ENCODE measurements at regions not wholly inside any gene's neighbourhood (a gene's known extent, or its start where the extent isn't known, plus 50 kb on each side); places are given as distances from the start of the nearest gene placed in this dataset.
"Not testable (repeated sequence)": the region's sequence is repeated elsewhere in the genome, so short reads cannot be mapped to it uniquely, and the experiment has no call there.

DNA sequence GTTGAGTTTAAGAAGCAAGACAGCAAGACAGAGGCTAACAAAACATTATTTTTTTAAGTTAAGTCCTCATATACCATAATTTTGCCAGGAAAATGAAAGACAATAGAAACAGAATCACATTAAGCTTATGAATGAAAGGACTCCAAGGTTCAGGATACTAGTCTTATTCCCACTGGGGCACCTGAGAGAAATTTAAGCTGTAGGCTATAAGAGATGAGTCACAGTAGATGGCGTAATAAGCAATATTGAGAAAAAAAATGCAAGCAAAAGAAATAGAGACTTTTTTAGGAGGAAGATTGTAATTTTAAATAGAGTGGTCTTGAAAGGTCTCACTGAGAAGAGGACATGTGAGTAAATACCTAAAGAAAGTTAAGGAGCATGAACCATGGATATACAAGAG, 57.1 kb upstream of the KIF2B start:
- no peak for DNase-seq

DNA sequence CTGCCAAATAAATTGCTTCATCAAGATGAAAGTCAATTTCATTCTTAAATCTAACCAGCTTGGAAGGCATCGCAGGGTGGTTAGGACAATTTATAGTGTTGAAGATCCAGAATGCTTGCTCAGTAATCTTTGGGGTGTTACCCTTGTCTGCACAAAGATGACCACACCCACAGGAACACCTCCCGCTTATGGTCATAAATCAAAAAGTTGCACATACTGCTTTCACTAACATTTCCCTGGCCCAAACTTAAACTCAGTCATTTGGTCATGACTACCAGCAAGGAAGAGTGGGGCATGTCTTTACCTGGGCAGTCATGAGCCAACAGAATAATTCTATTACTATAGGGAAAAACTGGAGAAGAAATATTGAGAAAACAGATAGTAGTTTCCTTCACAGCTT, 57.6 kb upstream of the KIF2B start:
- no peak for DNase-seq

DNA sequence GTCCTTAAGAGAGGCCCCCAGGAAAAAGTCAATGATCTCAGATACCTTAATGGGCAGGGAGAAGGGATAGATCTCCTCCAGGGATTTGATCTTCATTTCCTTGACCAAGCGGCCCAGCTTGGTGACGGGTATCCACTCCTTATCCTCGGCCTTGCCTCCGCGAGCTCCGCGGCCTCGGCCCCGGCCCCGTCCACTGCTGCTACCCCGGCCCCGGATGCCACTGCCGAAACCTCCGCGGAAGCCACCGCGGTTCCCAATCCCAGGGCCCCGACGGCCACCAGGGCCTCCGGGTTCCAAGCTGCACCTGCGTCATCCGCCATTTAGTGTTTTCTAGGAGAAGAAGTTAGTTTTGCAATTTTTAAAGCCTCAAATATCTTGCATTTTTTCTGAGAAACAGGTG, 65.2 kb upstream of the KIF2B start:
- no peak for DNase-seq

DNA sequence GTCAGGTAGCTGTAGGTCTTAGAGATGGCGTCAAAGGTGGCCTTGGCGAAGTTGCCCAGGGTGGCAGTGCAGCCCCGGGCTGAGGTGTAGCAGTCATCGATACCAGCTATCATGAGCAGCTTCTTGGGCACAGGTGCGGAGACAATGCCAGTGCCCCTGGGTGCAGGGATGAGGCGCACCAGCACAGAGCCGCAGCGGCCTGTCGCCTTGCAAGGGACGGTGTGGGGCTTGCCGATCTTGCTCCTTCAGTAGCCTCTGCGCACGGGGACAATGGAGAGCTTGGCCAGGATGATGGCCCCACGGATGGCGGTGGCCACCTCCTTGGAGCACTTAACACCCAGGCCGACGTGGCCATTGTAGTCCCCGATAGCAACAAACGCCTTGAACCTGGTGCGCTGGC, 65.6 kb upstream of the KIF2B start:
- not testable (repeated sequence) for DNase-seq

DNA sequence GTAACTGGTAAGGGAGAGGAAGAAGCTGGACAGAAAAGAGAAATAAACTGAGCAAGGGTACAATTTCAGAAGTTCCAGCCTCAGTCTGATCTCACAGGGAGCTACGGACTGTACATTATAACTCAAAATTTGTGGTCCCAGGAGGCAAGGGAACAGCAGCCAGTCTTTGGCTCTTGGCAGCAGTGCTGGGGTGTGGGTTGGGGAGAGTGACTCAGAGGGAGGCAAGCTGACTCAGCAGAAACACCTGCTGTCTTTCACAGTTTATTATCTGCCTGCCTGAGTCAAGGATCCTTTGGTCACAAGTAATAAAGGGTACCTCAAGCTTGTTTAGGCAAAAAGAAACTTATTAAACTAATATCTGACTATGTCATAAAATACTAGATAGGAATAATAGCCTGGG, 73.5 kb upstream of the KIF2B start:
- no peak for DNase-seq

DNA sequence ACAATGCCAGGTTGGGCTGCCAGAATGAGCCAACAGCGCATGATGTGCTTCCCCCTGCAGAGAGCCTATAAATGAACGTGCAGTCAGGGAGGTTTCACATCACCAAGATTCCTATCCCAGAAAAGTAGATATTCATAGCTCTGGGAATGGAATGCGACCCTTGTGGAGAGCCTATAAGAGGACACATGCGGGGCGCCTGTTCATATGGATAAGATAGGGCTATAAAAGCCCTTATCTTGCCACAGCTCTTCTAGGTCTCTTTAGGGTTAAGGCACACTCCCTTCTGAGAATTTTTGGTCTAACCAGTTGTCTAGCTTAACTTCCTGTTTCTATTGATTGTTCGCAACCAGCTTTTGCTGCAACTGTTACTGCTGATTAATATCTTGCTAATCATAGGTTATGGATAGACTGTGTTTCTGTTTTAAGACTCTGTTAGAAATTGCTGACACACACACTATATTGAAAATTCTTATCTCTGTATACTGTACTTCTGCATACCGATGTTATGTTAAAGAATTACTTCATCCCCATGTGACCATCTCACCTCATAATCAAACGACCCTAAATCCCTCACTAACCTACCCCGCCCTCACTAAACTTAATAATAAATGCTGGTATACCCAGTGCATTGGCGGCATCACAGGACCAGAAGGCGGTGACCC, 74.4 kb upstream of the KIF2B start:
- not testable (repeated sequence) for DNase-seq

DNA sequence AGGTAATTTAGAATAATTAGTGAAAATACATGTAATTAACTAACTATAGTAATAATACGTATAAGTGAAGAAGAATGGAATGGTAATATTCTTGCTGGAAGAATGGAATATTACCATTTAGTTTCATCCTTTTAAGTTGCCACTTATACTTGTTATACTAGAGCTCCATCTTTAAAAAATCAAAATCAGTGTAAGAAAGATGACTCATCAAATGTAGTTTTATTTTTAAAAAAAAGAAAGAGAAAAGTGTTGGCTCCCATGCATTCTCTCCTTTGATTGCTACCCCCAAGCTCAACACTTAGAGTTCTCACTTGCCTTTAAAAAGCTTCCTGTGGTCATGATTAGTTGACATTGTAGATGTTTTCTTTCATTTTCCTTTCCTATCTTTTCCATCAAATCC, 82.4 kb upstream of the KIF2B start:
- no peak for DNase-seq

DNA sequence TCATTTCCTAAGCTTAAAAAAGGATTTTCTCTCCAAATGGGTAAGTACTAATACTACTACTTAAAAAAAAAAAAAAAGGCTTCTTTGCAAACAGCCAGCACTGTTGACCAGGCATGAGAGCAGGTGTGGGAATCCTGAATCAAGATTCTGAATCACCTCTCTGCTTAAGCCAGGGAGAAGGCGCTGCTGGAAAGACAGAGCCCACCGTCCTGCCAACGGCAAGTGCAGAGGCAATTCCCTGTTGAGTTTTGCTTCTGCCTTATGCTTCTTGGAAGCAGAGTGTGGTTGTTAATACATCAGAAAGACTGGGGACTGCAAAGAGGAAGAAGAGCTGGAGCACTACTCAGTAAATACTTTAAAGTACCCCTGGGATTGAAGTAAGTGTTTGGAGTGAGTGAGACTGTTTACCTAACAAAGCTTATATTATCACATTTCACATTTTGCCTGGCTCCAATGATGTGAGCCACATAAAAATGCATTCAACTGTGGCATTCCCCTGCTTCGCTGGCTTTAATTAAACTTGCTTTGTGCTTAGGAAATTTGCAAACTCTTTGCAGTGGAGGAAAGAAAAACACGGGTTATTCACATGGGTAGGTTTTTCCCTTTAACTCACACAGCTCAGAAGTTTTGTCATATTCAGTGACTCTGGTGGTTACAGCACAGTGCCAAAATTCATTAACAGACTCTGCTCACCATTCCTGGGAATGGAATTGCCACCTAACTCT, 86.0 kb upstream of the KIF2B start:
- DNase-seq, result no peak

DNA sequence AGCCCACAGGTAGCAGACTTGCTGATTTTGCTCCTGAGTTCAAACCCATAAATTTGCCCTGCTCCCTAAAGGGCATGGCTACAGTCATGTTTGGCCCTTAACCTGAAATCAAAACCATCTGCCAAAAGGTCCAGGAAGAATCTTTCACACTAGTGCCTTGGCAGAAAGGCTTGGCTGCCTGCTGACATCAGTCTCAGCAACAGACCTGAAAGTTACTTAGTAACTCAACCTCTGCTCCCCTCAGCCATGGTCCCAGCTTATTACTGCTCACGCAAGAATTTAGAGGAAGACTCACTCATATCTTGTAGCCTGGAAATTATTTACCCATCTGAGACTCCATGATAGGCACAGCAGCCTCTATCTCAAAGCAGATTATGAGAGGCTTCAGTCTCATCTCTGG, 98.0 kb upstream of the KIF2B start:
- DNase-seq, result no peak

DNA sequence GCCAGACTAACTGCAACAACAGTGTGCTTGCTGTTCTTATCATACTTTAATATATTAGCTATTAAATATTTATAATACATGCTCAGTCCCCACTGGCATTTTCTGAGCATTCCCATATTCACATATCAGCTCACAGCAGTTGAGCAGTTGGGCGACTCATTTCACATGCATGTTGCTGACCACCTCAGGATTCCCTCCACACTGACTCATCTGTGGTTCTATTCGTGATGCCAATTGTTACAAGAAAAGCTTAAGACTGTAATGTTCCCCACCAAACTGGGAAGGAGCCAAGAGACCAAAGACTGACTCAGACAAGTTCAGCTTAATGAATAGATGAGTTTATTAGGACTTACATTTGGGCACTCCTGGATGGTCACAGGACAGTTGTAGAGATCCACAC, 100.3 kb upstream of the KIF2B start:
- DNase-seq, result no peak

DNA sequence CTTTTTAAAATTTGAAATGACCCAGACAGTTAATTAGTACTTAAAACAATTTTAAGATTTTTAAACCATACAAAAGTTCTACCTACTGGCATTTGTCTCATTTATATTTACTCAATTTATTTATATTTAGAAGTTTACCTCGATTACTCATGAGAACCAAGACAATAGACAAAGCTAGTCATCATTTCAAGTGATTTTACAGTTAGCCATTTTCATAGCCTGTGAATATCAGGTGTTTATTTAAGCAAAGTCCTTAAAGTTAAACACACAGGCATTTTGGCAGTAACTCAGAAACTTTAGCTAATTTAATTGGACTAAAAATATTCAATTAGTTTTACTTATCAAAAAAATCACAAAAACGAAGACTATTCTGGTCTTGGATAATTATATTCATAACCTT, 101.6 kb upstream of the KIF2B start:
- no peak for DNase-seq

DNA sequence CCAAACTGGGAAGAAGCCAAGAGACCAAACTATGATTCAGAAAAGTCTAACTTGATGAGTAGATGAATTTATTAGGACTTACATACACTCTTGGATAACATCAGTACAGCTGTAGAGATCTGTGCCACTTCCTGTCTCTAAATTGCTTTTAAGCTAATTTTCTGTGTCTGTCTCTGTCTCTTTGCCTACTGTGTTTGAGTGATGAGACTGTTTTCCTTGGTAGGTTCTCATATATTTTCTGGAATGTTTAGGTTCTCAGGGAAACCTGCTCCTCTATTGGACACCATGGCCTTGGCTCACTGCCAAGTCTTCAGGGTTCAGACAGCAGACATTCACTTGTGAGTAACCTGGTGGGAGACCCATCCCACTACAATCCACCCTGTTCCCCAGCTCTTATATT, 103.5 kb upstream of the KIF2B start:
- no peak for DNase-seq

DNA sequence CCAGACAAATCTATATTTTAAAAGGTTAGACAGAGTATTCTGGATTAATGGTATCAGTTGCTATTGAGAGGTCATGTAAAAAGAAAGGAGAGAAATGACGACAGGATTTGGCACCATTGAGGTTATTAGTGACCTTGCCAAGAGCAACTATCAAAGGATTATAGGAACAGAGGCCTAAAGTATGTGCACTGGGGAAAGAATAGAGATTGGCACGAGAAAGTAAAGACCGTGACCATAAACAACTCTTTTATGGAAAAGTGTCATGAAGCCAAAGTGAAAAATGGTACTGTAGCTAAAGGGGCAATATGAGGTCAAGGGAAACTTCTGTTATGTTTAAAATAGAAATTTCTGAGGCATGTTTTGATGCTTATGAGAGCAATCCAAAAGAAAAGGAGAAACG, 115.2 kb upstream of the KIF2B start:
- no peak for DNase-seq

DNA sequence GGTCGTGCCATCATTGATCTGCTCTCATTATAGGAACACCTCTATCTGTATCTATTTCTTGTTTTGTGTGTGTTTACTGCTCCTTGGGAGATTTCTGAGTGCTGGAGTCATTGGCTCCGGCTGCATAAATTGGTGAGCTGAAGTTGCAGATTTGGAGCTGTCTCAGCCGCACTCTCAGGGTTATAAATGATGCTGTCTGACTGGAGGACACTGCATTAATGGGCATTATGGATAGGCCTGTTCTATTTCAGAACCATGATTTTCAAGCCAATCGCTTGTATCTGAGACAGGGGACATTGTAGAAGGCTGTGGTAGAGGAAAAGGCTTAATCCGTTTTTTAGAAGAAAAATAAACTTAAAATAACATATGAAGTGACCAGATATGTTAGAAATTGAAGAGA, 126.4 kb upstream of the KIF2B start:
- no peak for DNase-seq

DNA sequence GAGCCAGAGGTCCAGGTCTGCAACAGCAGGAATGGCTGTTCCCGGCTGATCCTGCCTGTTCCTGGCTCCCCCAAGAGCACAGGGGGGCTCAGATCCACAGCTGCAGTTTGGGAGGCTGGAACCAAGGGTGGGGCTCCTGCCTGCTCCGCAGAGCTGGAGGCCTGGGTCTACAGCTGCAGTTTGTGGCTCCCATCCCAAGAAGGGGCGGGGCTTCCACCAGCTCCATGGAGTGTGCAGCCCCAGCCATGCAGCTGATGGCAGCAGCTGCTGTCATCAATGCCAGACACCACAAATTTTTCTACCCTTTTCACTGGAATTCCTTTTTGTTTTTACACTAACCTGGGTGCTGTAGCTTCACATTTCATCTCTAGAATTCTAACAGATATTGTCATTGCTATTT, 135.4 kb upstream of the KIF2B start:
- DNase-seq, result no peak

DNA sequence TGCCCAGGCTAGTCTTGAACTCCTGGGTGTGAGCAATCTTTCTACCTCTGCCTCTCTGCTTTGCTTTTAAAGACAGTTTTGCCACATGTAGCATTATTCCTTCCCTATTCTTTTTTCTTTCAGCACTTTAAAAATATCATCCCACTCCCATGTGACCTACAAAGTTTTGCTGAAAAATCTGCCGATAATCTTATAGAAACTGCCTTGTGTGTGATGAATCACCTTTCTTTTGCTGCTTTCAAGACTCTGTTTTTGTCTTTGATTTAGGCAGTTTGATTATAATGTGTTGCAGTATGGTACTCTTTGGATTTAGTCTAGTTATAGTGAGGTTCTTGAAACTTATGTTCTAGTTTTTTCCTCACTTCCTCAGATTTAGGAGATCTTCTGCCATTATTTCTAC, 142.0 kb upstream of the KIF2B start:
- no peak for DNase-seq

DNA sequence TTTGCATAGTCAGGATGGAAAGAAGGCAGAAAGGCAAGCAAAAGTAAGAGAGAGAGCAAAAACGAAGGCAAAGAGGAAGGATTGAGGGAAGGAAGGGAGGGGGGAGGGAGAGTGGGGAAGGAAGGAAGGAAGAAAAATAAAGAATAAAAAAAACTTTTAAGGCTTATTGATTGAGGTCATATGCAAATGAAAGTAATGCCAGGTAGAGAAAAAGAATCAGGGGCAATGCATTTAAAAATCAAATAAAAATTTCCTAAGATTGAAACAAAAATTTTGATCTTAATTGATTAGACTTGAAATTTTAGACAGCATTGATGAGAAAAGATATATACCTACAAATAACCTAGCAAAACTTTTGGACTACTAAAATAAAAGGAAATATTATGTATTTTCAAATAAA, 153.9 kb upstream of the KIF2B start:
- no peak for DNase-seq

DNA sequence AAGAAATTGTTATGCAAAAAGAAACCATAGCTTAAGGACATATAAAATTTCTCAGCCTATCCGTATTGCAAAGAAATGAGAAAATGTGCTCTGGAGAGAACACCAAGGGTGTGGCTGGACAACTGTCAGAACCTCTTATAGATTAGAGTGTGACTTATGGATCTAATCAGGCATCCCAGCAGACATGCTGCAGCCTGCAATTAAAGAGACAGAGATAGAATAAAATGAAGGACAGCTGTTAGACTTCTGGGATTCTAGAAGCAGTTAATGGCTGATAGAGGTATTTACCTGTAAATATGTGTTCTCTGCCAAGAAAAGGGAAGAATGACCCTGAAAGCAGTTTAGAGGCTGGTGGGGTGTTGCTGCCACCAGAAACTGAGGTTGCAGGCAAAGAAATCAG, 160.1 kb upstream of the KIF2B start:
- DNase-seq, result no peak

DNA sequence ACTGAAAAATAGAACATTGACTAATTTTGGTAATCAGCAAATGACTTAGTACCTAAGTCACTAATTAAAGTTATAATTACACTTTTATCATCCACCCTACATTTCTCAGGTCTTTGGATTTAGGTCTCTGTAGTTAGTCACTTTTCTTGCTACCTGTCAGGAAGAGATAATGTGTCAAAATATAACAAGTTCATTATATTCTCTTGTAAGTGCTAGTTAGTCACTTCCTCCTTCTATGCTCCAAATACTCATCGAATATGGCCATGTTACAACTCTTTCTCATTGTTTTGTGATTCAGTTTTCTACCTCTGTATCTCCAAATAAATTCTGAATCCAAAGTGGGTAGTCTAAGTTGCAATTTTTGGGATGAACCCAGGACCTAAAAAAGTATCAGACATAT, 163.5 kb upstream of the KIF2B start:
- no peak for DNase-seq

DNA sequence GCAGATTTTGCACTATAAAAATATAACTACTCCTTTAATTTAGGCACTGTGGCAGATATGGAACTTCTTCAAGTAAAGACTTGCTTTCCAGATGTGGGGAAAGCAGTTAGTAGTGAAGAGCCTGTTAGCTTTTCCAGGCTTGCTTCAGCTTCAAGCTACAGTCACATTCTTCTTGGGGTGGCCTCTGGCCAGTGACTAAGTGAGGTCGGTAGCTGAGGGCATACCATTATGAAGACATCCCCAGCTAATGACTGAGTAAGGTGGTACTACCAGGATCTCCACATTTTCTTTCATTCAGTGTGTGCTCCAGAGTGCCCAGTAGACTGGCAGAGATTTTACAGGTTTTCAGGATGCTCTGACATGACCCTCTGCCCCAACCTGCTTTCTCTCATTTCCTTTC, 167.1 kb upstream of the KIF2B start:
- no peak for DNase-seq

DNA sequence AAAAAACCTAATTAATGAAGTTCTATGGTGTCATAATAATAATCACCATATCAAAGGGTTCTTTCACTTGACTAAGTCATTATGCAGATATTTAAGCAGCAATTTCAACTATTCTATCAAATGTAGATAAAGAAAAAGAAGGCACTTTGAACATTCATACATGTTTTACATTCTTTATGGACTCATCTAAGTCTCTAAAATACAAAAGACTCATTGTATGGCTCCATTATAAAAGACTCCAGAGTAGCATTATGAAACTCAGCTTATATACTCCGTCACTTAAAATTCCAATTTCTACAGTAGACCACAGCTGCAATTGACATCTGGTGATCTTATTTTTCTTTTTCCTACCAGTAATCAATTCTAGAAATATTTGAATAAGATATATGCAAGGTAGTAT, 173.5 kb upstream of the KIF2B start:
- no peak for DNase-seq

DNA sequence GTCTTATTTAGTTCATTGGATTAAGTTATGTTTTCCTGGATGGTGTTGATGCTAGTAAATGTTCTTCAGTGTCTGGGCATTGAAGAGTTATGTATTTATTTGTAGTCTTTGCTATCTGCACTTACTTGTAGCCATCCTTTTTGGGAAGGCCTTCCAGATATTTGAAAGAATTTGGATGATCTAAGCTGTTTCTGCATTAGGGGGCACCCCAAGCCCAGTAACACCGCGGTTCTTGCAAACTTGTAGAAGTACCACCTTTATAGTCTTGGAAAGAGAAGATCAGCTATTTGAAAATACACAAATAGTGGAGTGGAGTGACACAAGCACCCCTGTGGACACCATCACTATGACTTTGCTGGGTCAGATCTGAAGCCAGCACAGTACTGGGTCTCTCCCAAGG, 175.9 kb upstream of the KIF2B start:
- DNase-seq, result no peak

DNA sequence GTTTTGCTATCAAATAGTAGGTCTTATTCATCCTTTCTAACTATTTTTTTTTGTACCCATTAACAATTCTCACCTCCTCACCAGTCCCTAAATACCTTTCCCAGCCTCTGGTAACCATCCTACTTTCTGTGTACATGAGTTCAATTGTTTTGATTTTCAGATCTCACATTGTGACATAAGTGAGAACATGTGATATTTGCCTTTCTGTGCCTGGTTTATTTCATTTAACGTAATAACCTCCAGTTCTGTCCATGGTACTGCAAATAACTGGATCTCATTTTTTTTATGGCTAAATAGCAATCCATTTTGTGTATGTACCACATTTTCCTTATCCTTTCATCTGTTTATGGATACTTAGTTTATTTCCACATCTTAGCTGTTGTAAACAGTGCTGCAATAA, 181.9 kb upstream of the KIF2B start:
- no peak for DNase-seq

DNA sequence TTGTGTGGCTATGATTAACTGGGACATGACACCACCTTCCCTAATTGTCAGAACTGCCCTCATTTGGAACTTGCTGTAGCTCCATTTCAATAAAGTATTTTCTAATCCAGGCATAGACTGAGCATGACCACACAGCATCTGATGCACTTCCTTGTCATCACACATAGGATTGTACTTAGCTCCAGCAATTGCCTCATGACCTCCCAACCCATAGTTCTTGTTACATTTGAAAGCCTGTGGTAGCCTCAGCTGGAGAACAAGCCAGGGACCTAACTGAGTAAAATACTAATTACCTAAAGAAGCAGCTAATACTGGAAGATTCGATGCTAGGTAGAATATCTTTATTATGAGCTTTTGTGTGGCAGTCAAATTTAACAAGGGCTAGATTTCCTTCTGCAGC, 187.3 kb upstream of the KIF2B start:
- no peak for DNase-seq

DNA sequence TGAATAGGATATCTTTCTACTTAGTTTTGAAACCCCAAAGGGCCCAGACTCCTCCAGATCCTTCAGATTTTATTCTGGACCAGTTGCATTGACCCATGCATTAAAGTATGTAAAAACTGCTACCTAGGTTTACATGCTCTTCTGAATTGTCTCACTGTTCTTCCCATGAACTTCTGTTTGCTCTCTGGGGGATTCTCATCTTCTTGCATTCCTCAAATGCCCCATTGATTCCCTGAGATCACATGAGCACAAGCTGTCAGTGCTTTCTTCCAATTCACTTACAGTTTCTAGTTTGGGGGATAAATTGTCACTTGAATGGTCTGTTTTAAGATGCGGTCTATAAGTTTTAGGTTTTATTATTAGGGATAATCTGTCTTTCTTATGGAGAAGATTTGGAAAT, 188.9 kb upstream of the KIF2B start:
- no peak for DNase-seq

All from inflammatory macrophage (primary cell).